ENCODE measurements at regions not wholly inside any gene's neighbourhood (a gene's known extent, or its start where the extent isn't known, plus 50 kb on each side); places are given as distances from the start of the nearest gene placed in this dataset.

- DNase-seq = no peak
Measured at GRCh38 chr17:70525961-70526360, 356.6 kb downstream of the KCNJ2 start.

DNA sequence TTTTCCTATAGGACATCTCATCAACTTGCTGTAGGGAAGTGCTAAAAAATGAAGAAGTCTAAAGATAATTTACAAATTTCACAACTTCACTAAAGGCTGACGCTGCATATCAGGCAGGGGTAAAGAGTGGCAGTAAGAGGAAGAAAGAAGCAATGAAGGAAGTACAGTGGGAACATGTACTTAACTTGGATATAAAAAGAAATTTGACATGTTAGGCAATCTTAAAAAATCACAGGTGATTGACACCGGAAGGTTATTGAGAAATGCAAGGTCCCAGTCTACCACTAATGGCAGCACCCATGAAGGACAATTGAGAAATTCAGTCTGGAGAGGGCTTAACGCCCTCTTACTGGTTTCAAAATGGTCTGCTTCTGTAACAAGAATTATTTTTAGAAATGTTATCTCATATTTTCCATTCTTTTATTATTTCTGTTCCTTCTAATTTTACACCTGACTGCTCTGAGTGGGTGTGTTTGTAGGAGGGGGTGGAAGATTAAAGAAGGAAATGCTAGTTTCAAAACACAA lies 358.1 kb downstream of the KCNJ2 start:
- no peak for DNase-seq

DNA sequence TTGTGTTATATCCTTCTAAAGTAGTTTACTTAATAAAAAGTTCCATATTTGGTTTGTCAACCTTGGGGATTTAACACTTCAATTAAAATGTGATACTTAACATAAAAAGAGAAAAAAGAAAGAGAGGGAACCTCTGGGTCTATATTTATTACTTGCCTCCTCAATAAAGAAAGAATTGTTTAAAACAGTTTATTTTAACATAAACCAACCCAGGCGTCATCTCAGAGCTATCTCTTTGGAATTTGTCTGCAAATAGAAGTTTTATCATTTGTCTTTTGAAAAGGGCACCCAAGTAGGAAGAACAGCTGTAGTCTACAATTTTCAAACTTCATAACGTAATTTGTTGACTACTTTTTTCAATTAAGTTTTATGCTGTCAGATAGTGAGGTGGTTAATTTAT lies 364.1 kb downstream of the KCNJ2 start:
- no peak for DNase-seq

- DNase-seq = no peak
Measured at GRCh38 chr17:70535986-70536385, 366.7 kb downstream of the KCNJ2 start.

GRCh38 chr17:70539132-70539924 lies 370.0 kb downstream of the KCNJ2 start:
- DNase-seq = no peak

- DNase-seq = no peak
Measured at GRCh38 chr17:70542876-70543275, 373.5 kb downstream of the KCNJ2 start.

GRCh38 chr17:70544317-70544716 lies 375.0 kb downstream of the KCNJ2 start:
- DNase-seq = no peak

DNA sequence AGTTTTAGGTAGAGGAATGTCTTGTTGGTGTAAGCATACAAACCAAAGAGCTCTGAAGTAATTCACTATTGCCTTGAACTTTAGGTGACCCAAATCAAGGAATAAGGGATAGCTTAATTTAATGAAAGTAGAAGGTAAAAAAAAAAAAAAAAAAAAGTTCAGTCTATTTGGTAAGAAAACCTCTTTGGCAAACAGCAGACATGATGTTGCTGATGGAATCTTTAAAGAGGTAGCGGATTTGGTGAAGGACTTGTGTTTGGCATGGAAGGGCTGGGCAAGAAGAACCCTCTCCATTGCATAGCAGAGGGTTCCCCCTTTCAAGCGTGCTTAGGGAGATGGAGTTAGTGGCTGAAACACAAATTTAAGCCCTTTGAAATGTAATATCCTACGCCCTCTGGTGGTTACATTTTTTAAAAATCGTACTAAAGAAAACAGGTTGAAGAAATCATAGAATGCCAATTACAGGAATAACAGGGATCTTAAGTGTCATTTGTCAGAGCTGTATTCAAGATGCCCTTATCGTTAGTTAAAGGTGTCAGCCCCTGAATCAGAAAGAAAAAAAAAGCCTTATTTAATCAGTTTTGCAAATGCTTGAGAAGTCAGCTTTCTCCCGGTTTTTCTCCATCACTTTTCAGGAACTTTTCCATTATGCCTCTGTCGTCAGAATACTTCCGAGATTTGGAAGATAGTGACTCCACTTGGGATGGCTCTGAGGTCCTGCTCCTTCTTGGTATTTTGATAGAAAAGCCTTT lies 383.1 kb downstream of the KCNJ2 start:
- DNase-seq = peak; percentile 14 to 52

- no peak for DNase-seq
Measured at GRCh38 chr17:70552982-70553334, 383.6 kb downstream of the KCNJ2 start.

- no peak for DNase-seq
Measured at GRCh38 chr17:70555723-70556122, 386.4 kb downstream of the KCNJ2 start.

GRCh38 chr17:70558821-70559220 lies 389.5 kb downstream of the KCNJ2 start:
- DNase-seq = no peak

- no peak for DNase-seq
Measured at GRCh38 chr17:70560471-70560870, 391.1 kb downstream of the KCNJ2 start.

- DNase-seq = no peak
Measured at GRCh38 chr17:70562137-70562536, 392.8 kb downstream of the KCNJ2 start.

GRCh38 chr17:70563281-70563820 lies 394.0 kb downstream of the KCNJ2 start:
- peak; percentile 78 to 79 for DNase-seq

- DNase-seq = no peak
Measured at GRCh38 chr17:70564006-70564620, 394.8 kb downstream of the KCNJ2 start.

GRCh38 chr17:70569128-70569527 lies 399.8 kb downstream of the KCNJ2 start:
- DNase-seq = no peak

DNA sequence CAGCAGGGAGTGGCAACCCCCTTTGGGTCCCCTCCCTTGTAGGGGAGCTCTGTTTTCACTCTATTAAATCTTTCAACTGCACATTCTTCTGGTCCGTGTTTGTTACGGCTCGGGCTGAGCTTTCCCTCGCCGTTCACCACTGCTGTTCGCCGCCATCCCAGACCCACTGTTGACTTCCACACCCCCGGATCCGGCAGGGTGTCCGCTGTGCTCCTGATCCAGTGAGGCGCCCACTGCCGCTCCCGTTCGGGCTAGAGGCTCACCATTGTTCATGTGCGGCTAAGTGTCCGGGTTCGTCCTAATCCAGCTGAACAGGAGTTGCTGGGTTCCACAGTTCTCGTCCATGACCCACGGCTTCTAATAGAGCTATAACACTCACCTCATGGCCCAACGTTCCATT lies 408.1 kb downstream of the KCNJ2 start:
- no peak for DNase-seq

DNA sequence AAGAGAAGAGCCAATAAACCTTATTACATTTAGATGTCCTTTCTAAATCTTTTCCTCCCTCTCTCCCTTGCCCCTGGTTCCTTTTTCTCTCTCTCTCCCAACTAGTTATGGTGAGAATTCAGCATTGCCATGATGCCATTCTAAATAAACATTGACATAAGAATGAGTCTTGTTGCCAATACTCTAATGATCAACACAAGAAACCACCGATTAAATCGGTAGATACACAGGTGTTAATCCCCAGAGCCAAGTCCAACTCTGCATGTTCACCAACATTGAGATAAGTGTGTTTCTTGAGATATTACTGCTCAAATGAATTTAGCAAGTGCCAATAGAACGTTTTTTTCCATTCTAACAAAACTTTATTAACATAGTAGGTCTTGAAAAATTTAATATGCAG lies 412.1 kb downstream of the KCNJ2 start:
- no peak for DNase-seq

- no peak for DNase-seq
Measured at GRCh38 chr17:70582777-70583176, 413.4 kb downstream of the KCNJ2 start.

- no peak for DNase-seq
Measured at GRCh38 chr17:70584255-70584654, 414.9 kb downstream of the KCNJ2 start.

- DNase-seq = no peak
Measured at GRCh38 chr17:70588003-70588402, 418.7 kb downstream of the KCNJ2 start.

GRCh38 chr17:70597774-70598173 lies 428.4 kb downstream of the KCNJ2 start:
- DNase-seq = no peak

- DNase-seq = no peak
Measured at GRCh38 chr17:70599198-70599597, 429.9 kb downstream of the KCNJ2 start.
